LHCN-M2 (cell line): ENCODE measurements at regions not wholly inside any gene's neighbourhood (a gene's known extent, or its start where the extent isn't known, plus 50 kb on each side); places are given as distances from the start of the nearest gene placed in this dataset.

ENCODE experiments used
- DNase-seq: peaks from one replicate; pipeline ENCODE4 v3.0.0-alpha.2; 2012; ENCODE audit warnings: low read depth

GRCh38 chr13:64808704-64809103, 2421.4 kb downstream of the PCDH9 start:
- DNase-seq = no peak

DNA sequence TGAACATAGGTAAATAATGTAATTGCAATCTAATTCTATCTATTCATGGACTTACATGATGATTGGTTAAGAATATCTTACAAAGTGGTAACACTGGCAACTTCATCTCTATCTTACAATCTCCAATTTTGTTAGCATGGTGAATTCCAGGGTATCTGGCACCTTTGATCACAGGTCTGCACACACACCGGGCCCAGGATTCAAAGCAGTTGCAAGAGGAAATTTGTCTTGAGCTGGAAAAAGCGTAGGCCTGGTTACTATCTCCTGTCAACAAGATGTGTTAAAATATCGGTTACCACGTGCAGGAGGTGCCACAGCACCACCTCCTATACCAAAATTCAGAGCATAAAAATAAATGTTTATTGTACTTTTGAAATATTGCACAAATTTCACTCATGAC, 2428.4 kb downstream of the PCDH9 start:
- no peak for DNase-seq

- DNase-seq = no peak
Observed at GRCh38 chr13:64798422-64798821, 2431.7 kb downstream of the PCDH9 start.

- no peak for DNase-seq
Observed at GRCh38 chr13:64793592-64793991, 2436.5 kb downstream of the PCDH9 start.

DNA sequence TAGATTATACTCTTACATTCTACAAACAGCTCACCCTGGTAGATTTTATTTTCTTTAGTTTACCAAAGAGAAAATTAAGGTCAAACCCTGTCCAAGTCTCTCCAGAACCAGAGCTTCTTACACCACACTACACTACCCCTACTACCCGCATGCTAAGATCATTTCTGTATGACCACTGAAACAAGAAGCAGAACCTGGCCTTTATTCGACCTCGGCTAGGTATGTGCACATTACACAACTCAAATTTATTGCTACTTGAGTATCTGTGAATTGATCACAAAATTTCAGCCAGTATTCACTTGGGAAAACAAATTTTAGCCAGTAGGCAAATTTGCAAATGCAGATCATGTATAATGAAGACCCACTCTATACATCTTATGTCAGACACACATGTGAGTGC, 2437.0 kb downstream of the PCDH9 start:
- DNase-seq = no peak

DNA sequence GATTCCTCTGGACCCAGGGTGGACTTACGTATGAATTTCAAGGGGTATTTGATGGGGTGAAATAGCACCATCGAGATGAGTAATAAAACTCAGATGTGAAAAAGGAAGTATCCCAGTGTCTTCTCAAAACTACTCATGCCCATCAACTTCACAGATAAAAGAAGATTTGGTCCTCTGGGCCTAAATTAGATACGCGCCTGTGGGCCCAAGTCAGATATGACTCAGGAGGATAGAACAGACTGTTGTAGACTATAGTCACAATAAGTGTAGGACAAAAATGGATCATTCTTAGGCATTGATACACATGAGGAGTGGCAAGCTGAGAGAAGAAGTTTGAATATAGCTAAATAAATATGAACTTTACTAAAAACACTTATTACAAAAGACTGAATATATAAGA, 2438.8 kb downstream of the PCDH9 start:
- DNase-seq = no peak

- no peak for DNase-seq
Observed at GRCh38 chr13:64782466-64782865, 2447.7 kb downstream of the PCDH9 start.

GRCh38 chr13:64778002-64778401, 2452.1 kb downstream of the PCDH9 start:
- no peak for DNase-seq

DNA sequence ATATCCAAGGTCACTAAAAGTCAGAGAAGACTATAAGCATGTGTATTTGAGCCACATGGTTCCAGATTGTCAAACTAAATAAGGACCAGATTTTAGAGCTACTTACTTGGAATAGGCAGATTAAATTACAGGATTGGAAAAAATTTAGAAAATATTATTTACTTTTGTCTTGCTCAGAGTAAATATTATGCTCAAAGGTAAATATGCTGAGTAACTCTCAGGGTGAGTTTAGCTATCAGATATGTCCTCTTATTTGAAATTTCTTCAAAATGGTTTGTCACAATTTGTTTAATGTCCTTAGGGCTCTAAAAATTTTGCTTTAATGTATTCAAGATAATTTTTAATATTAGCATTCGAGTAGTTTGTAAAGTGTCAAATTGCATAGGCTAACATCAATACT, 2455.2 kb downstream of the PCDH9 start:
- no peak for DNase-seq

GRCh38 chr13:64770743-64771142, 2459.4 kb downstream of the PCDH9 start:
- no peak for DNase-seq

- no peak for DNase-seq
Observed at GRCh38 chr13:64767054-64767453, 2463.1 kb downstream of the PCDH9 start.

GRCh38 chr13:64765636-64766035, 2464.5 kb downstream of the PCDH9 start:
- DNase-seq = no peak

DNA sequence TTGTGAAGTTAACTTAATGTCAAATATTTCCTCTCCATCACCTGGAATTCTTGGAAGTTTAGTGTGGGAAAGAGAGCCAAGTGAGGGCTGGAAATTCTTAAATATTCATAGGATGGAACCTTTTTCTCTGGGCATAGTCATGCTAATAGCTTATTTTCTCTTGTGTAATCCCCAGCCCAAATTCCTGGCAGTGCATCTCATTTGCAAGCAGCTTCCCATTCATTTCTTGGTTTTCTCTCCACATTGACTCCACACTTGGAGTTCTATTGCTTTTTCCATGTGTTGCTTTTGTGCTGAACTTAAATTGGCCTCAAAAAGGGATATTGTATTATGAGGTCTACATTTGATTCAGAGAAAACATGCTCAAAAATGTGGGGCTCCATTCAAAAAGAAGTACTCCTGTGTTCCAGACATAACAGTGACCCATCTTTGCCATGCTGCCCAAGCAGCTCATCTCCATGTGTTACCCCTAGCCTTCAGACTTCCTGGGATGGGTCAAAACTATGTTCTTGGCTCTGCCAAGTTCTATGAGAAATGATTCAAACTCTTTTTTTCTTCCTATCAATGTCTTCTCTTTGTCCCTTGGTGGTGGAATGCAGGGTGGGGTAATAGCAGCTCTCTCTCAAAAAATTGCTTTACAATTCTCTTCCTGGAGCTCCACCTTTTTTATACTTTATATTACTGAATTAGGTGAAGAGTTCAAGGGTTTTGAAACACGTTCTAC, 2471.5 kb downstream of the PCDH9 start:
- DNase-seq = no peak

DNA sequence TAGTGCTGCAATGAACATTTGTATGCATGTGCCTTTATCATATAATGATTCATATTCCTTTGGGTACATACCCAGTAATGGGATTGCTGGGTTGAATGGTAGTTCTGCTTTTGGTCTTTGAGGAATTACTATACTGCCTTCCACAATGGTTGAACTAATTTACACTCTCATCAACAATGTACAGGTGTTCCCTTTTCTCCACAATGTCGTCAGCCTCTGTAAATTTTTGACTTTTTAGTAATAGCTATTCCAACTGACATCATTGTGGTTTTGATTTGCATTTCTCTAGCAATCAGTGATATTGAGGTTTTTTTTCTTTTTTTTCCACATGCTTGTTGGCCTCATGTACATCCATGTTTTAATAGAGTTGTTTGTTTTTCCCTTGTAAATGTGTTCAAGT, 2473.5 kb downstream of the PCDH9 start:
- DNase-seq = no peak

GRCh38 chr13:64755961-64756360, 2474.2 kb downstream of the PCDH9 start:
- no peak for DNase-seq

DNA sequence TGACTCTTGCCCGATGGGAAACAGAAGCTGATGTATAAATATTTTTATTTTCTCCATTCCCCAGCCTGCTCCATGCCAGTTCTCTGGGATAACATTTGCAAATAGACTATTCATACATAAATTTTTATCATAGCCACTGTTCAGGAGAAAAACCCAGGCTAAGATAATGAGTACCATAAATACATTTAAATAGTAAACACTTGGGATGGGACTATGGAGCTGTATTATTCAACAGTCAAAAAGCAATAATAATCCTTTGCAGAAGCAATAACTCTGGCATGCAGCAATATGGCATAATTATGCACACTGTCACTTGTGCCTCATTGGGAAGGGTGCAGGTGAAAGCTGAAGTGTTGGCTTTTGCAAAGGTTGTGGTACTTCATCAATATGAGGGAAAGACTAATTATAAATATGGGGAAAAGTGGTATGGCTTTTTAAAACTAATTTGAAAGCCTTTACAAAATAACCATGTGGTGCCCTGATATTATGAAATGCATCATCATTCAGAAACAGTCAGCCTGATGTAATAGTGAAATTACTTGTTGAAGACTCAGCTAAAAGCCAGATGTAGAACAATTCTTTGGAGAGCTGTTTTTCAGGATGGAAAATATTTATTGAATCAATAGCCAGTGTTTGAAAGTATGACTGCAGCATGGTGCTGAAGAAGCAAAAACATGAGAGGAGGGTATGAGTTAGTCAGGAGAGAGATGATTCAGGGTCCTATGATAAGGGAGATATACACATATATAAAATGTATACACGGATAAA, 2476.7 kb downstream of the PCDH9 start:
- no peak for DNase-seq

GRCh38 chr13:64749301-64749700, 2480.8 kb downstream of the PCDH9 start:
- no peak for DNase-seq

- no peak for DNase-seq
Observed at GRCh38 chr13:64746845-64747244, 2483.3 kb downstream of the PCDH9 start.

- DNase-seq = no peak
Observed at GRCh38 chr13:64740493-64740892, 2489.6 kb downstream of the PCDH9 start.

- DNase-seq = no peak
Observed at GRCh38 chr13:64725492-64725891, 2504.6 kb downstream of the PCDH9 start.

GRCh38 chr13:64723724-64724123, 2506.4 kb downstream of the PCDH9 start:
- DNase-seq = peak; percentile 73

GRCh38 chr13:64718116-64718515, 2512.0 kb downstream of the PCDH9 start:
- DNase-seq = no peak

DNA sequence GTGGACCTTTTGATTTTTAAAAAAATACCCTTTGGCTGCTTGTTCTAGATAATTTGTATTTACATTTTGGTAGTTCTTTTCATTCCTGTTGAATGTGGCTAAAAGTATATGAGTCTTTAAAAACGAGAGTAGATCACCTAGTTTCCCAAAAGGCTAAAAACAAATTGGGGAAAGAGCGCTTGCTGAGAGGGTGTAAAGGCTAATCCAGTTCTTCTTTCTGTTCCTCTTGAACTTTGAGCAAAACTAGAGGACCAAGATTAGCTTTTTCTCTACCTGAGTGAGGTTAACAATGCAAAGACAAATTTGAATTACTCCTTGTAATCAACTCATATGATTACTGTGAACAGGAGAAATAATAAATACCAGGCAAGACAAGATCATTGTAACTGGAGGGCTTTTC, 2513.2 kb downstream of the PCDH9 start:
- no peak for DNase-seq
